Body of pancreas (tissue), 4 donors: ENCODE measurements at regions not wholly inside any gene's neighbourhood (a gene's known extent, or its start where the extent isn't known, plus 50 kb on each side); places are given as distances from the start of the nearest gene placed in this dataset.

Experiments used
- ATAC-seq: fragments of 150-250 bp; one replicate; pipeline ENCODE4 v1.9.1; 2016
- DNase-seq, 4 donors: peaks; one replicate each; pipeline ENCODE4 v3.0.0-alpha.2; 2019
- H3K27ac ChIP-seq, 4 donors: fragments of 200-600 bp; sonication (generic); 1 replicate in 3 of 4; 2 replicates in 1 of 4; pipeline versions ENCODE4 v1.5.1 to v1.6.1; 2016 to 2019; ENCODE audit warnings: mild to moderate bottlenecking in 1 of 4, mixed read lengths in 1 of 4, moderate library complexity in 1 of 4
- H3K27me3 ChIP-seq, 2 donors: fragments of 200-600 bp; sonication (generic); one replicate each; pipeline ENCODE4 v1.6.0; 2016; ENCODE audit warnings: mild to moderate bottlenecking in 1 of 2
- H3K36me3 ChIP-seq, 2 donors: fragments of 200-600 bp; sonication (generic); replicated peaks in 1 of 2; 2 replicates each; pipeline ENCODE4 v1.5.1; 2016; ENCODE audit warnings: low read depth in 2 of 2; ENCODE audit not compliant: insufficient read depth in 1 of 2
- H3K4me1 ChIP-seq: fragments of 200-600 bp; sonication (generic); one replicate; pipeline ENCODE4 v1.6.0; 2016
- H3K4me3 ChIP-seq, 2 donors: fragments of 200-600 bp; sonication (generic); 1 replicate in 1 of 2; 2 replicates in 1 of 2; pipeline ENCODE4 v1.5.1; 2016 to 2019
- H3K9me3 ChIP-seq, 3 donors: fragments of 200-600 bp; sonication (generic); 1 replicate in 2 of 3; 2 replicates in 1 of 3; pipeline ENCODE4 v1.5.1; 2016
- CTCF ChIP-seq, 7 experiments: fragments of 450-650 bp in 4 of 7; fragments of 200-600 bp in 3 of 7; sonication (generic) in 3 of 7; IDR thresholded peaks; one replicate each; pipeline ENCODE4 v1.5.1; 2016 to 2019; ENCODE audit warnings: antibody characterized with exemption in 7 of 7
- POLR2A ChIP-seq, 3 donors: fragments of 450-650 bp; IDR thresholded peaks; one replicate each; pipeline ENCODE4 v1.6.1; 2016; ENCODE audit warnings: antibody characterized with exemption in 3 of 3, mild to moderate bottlenecking in 2 of 3
- WGBS, 2 donors: methylation state at CpG; one replicate each; pipeline ENCODE4 v1.1.5; 2017; 5-methylcytosine and 5-hydroxymethylcytosine counted together
- intact Hi-C: fragments of 100-400 bp; cut with DNase I; formaldehyde crosslinking; loops from one replicate; pipeline ENCODE4 v1.15.1; 2023

GRCh38 chr1:226492426-226493137 lies 56.0 kb upstream of the STUM start:
- DNase-seq (no peak), ATAC-seq (no peak)
- Histone ChIP-seq H3K27ac (no peak overlapping the region), H3K36me3 (no peaks in the 10 kb centered on the region), H3K4me1 (peaks cover 18% of the 10 kb centered on the region), H3K27me3 (no peaks in the 10 kb centered on the region), H3K9me3 (no peaks in the 10 kb centered on the region), H3K4me3 (no peak overlapping the region)
- 91 to 95% methylated on average over 7 of the region's 7 CpGs for WGBS, 2 donors
- TF ChIP-seq CTCF (IDR thresholded peaks at IDR 0.05) (no peak), POLR2A (IDR thresholded peaks at IDR 0.05) (no peak)
- intact Hi-C loops = no loop called here

GRCh38 chr1:226494092-226494609 lies 54.4 kb upstream of the STUM start:
- WGBS, 2 donors = 81 to 89% methylated on average over 13 of the region's 13 CpGs
- H3K27ac ChIP-seq = no peak overlapping the region
- DNase-seq = no peak
- intact Hi-C loops = no loop called here
- no peaks in the 10 kb centered on the region for H3K36me3 ChIP-seq
- no peak overlapping the region for H3K4me3 ChIP-seq
- no peak for TF ChIP-seq CTCF (IDR thresholded peaks at IDR 0.05)
- H3K4me1 ChIP-seq = peaks cover 12% of the 10 kb centered on the region
- no peak for ATAC-seq
- H3K9me3 ChIP-seq = no peaks in the 10 kb centered on the region
- H3K27me3 ChIP-seq = no peaks in the 10 kb centered on the region

- intact Hi-C loops = no loop called here
- H3K36me3 ChIP-seq = no peaks in the 10 kb centered on the region
- peaks cover 12% of the 10 kb centered on the region for H3K4me1 ChIP-seq
- no peak for TF ChIP-seq POLR2A (IDR thresholded peaks at IDR 0.05)
- no peak for TF ChIP-seq CTCF (IDR thresholded peaks at IDR 0.05)
- ATAC-seq (peak; percentile 98), DNase-seq (peak; percentile 75 to 96 (median 85))
- H3K27ac ChIP-seq = peak overlapping the region; percentile 42 to 73 (median 55)
- H3K9me3 ChIP-seq = no peaks in the 10 kb centered on the region
- no peak overlapping the region for H3K4me3 ChIP-seq
- 43 to 52% methylated on average over 4 of the region's 4 CpGs for WGBS, 2 donors
- H3K27me3 ChIP-seq = no peaks in the 10 kb centered on the region
These were observed 52.8 kb upstream of the STUM start for GRCh38 chr1:226495716-226496115.

- no peak for DNase-seq
- intact Hi-C loops = no loop called here
These were observed 52.0 kb upstream of the STUM start for GRCh38 chr1:226496453-226497015.

GRCh38 chr1:226497276-226497833 lies 51.2 kb upstream of the STUM start:
- H3K9me3 ChIP-seq = no peaks in the 10 kb centered on the region
- H3K27ac ChIP-seq = peak overlapping the region in 1 of 4 donors; percentile 73
- TF ChIP-seq CTCF (IDR thresholded peaks at IDR 0.05) (no peak), POLR2A (IDR thresholded peaks at IDR 0.05) (no peak)
- intact Hi-C loops = no loop called here
- ATAC-seq (no peak), DNase-seq (peak in 1 of 4 donors; percentile 24)
- no peaks in the 10 kb centered on the region for H3K27me3 ChIP-seq
- H3K4me3 ChIP-seq = no peak overlapping the region
- 94 to 98% methylated on average over 5 of the region's 5 CpGs for WGBS, 2 donors
- no peaks in the 10 kb centered on the region for H3K36me3 ChIP-seq
- H3K4me1 ChIP-seq = peaks cover 12% of the 10 kb centered on the region

More at GRCh38 chr1:226496453-226497015, 52.0 kb upstream of the STUM start:
- no peak for TF ChIP-seq POLR2A (IDR thresholded peaks at IDR 0.05)
- Histone ChIP-seq H3K4me1 (peaks cover 12% of the 10 kb centered on the region), H3K9me3 (no peaks in the 10 kb centered on the region), H3K36me3 (no peaks in the 10 kb centered on the region), H3K27ac (peak overlapping the region; percentile 42 to 73 (median 55)), H3K27me3 (no peaks in the 10 kb centered on the region), H3K4me3 (no peak overlapping the region)
- WGBS, 2 donors = 78 to 89% methylated on average over 7 of the region's 7 CpGs
- ATAC-seq = no peak
